Mesothelial cell of epicardium (in vitro differentiated cells): ENCODE measurements at regions not wholly inside any gene's neighbourhood (a gene's known extent, or its start where the extent isn't known, plus 50 kb on each side); places are given as distances from the start of the nearest gene placed in this dataset.
"Not testable (repeated sequence)": the region's sequence is repeated elsewhere in the genome, so short reads cannot be mapped to it uniquely, and the experiment has no call there.

Experiments
- DNase-seq, 2 experiments: peaks; one replicate each; pipeline ENCODE4 v3.0.0; 2021; ENCODE audit warnings: low spot score in 2 of 2; ENCODE audit not compliant: unreplicated experiment in 2 of 2
- H3K27ac Mint-ChIP-seq: 2 replicates; pipeline ENCODE4 v1.8.0; 2021; ENCODE audit warnings: mixed read lengths
- H3K27me3 Mint-ChIP-seq: 2 replicates; pipeline ENCODE4 v1.8.0; 2021; ENCODE audit warnings: low read depth, mixed read lengths
- H3K36me3 Mint-ChIP-seq: 2 replicates; pipeline ENCODE4 v1.8.0; 2021; ENCODE audit warnings: mixed read lengths
- H3K4me1 Mint-ChIP-seq: 2 replicates; pipeline ENCODE4 v1.8.0; 2021; ENCODE audit warnings: mixed read lengths
- H3K4me3 Mint-ChIP-seq: 2 replicates; pipeline ENCODE4 v1.8.0; 2021; ENCODE audit warnings: mild to moderate bottlenecking, moderate library complexity, mixed read lengths
- H3K9me3 Mint-ChIP-seq: 2 replicates; pipeline ENCODE4 v1.8.0; 2021; ENCODE audit warnings: mixed read lengths
- CTCF ChIP-seq: fragments of 200-600 bp; sonication (generic); IDR thresholded peaks from one replicate; pipeline ENCODE4 v1.5.0; 2021; ENCODE audit warnings: antibody characterized with exemption; ENCODE audit not compliant: unreplicated experiment

- TF ChIP-seq CTCF, result no peak
- Mint-ChIP-seq H3K27me3 (peaks cover 2% of the 10 kb centered on the region), H3K4me3 (no peak overlapping the region)
Measured at GRCh38 chr11:71323876-71324526, 71.6 kb upstream of the SHANK2 start.

GRCh38 chr11:71322861-71323582 lies 70.6 kb upstream of the SHANK2 start:
- Mint-ChIP-seq H3K36me3 (peaks cover 3% of the 10 kb centered on the region), H3K4me1 (no peaks in the 10 kb centered on the region), H3K27ac (no peak overlapping the region), H3K4me3 (no peak overlapping the region), H3K9me3 (peaks cover 17% of the 10 kb centered on the region), H3K27me3 (peaks cover 2% of the 10 kb centered on the region)
- DNase-seq, result no peak
- no peak for TF ChIP-seq CTCF

More at GRCh38 chr11:71323876-71324526, 71.6 kb upstream of the SHANK2 start:
- Mint-ChIP-seq H3K9me3 (peaks cover 10% of the 10 kb centered on the region), H3K4me1 (no peaks in the 10 kb centered on the region), H3K36me3 (no peaks in the 10 kb centered on the region), H3K27ac (no peak overlapping the region)
- DNase-seq, result no peak

- DNase-seq, result no peak
- H3K27me3 Mint-ChIP-seq, result peaks cover 2% of the 10 kb centered on the region
- no peak overlapping the region for H3K4me3 Mint-ChIP-seq
- peaks cover 22% of the 10 kb centered on the region for H3K9me3 Mint-ChIP-seq
- no peak overlapping the region for H3K27ac Mint-ChIP-seq
- no peak for TF ChIP-seq CTCF
- peaks cover 3% of the 10 kb centered on the region for H3K36me3 Mint-ChIP-seq
- H3K4me1 Mint-ChIP-seq, result no peaks in the 10 kb centered on the region
Measured at GRCh38 chr11:71322192-71322735, 69.9 kb upstream of the SHANK2 start.

GRCh38 chr11:71321433-71322191 lies 69.2 kb upstream of the SHANK2 start:
- Mint-ChIP-seq H3K27ac (no peak overlapping the region), H3K4me3 (no peak overlapping the region), H3K9me3 (peaks cover 24% of the 10 kb centered on the region), H3K27me3 (peaks cover 2% of the 10 kb centered on the region), H3K4me1 (no peaks in the 10 kb centered on the region), H3K36me3 (peaks cover 3% of the 10 kb centered on the region)
- no peak for DNase-seq
- no peak for TF ChIP-seq CTCF

- Mint-ChIP-seq H3K27ac (no peak overlapping the region), H3K4me1 (no peaks in the 10 kb centered on the region), H3K36me3 (peaks cover 3% of the 10 kb centered on the region)
Measured at GRCh38 chr11:71316701-71317100, 64.3 kb upstream of the SHANK2 start.

GRCh38 chr11:71312616-71313015 lies 60.2 kb upstream of the SHANK2 start:
- DNase-seq, result peak in 1 of 2 experiments; percentile 5
- not testable (repeated sequence) for H3K4me3 Mint-ChIP-seq, H3K27ac Mint-ChIP-seq, H3K4me1 Mint-ChIP-seq, H3K36me3 Mint-ChIP-seq
- peaks cover 18% of the 10 kb centered on the region for H3K9me3 Mint-ChIP-seq
- peaks cover 14% of the 10 kb centered on the region for H3K27me3 Mint-ChIP-seq

More at GRCh38 chr11:71316701-71317100, 64.3 kb upstream of the SHANK2 start:
- peaks cover 16% of the 10 kb centered on the region for H3K27me3 Mint-ChIP-seq
- H3K4me3 Mint-ChIP-seq, result no peak overlapping the region
- no peak for TF ChIP-seq CTCF
- peaks cover 37% of the 10 kb centered on the region for H3K9me3 Mint-ChIP-seq
- no peak for DNase-seq
